HepG2 (cell line): ENCODE measurements at regions not wholly inside any gene's neighbourhood (a gene's known extent, or its start where the extent isn't known, plus 50 kb on each side); places are given as distances from the start of the nearest gene placed in this dataset.

Experiments
- ATAC-seq: fragments of 200-7000 bp; cut with Tn5 transposase; 3 replicates; pipeline ENCODE4 v1.9.1; 2020; ENCODE audit warnings: mild to moderate bottlenecking, moderate library complexity
- BruUV-seq: library from RNA; stranded (reverse); fragments of 400-500 nt; replicated peaks from 2 replicates; lab custom pipeline; 2021; lab: Mats Ljungman, UMichigan
- CTCF ChIA-PET: fragments of 300-600 bp; formaldehyde crosslinking; extraction: SDS; loops from one replicate; lab custom pipeline; 2021; ENCODE audit warnings: low total read pairs, inconsistent platforms, low intra/inter-chr PET ratio; lab: Yijun Ruan, JAX
- POLR2A ChIA-PET: fragments of 350-600 bp; sonication (Branson Sonifier 250); formaldehyde crosslinking; loops from one replicate; lab custom pipeline; 2020; ENCODE audit warnings: antibody characterized with exemption, inconsistent platforms; lab: Yijun Ruan, JAX
- DNase-seq: peaks from one replicate; pipeline ENCODE4 v3.0.0-alpha.2; 2015; ENCODE audit warnings: low spot score
- FAIRE-seq: peaks from 3 replicates; lab custom pipeline; 2011; peaks lifted over from hg19 to GRCh38; lab: Jason Lieb, UNC
- H2AFZ ChIP-seq: one replicate; pipeline ENCODE4 v1.6.1; 2011; ENCODE audit warnings: low read length, inconsistent platforms
- H3K27ac ChIP-seq: fragments of 300-600 bp; 3 replicates; pipeline ENCODE4 v1.8.0; 2011; ENCODE audit warnings: mixed run types, mild to moderate bottlenecking, mixed read lengths, low read length, inconsistent platforms; ENCODE audit not compliant: insufficient read depth; ENCODE audit errors: extremely low read length
- H3K27me3 ChIP-seq, 2 experiments: fragments of 200-600 bp in 1 of 2; 2 replicates in 1 of 2; 3 replicates in 1 of 2; pipeline versions ENCODE4 v1.6.0 to v1.8.0; 2011; ENCODE audit warnings: low read length in 2 of 2, mild to moderate bottlenecking in 2 of 2, moderate library complexity in 2 of 2, inconsistent platforms in 1 of 2; ENCODE audit not compliant: insufficient read depth in 2 of 2, control insufficient read depth in 1 of 2
- H3K36me3 ChIP-seq, 2 experiments: fragments of 200-600 bp in 1 of 2; replicated peaks in 1 of 2; 2 replicates in 1 of 2; 3 replicates in 1 of 2; pipeline versions ENCODE4 v1.5.1 to v1.8.0; 2011; ENCODE audit warnings: low read length in 2 of 2, inconsistent platforms in 1 of 2; ENCODE audit not compliant: insufficient read depth in 2 of 2, control insufficient read depth in 1 of 2
- H3K4me1 ChIP-seq: 2 replicates; pipeline ENCODE4 v1.5.1; 2012; ENCODE audit warnings: low read length, inconsistent platforms; ENCODE audit not compliant: insufficient read depth
- H3K4me2 ChIP-seq: 2 replicates; pipeline ENCODE4 v1.6.0; 2011; ENCODE audit warnings: low read depth, low read length, inconsistent platforms
- H3K4me3 ChIP-seq, 3 experiments: fragments of 200-600 bp in 1 of 3; sonication (generic), shearing (Covaris generic) in 1 of 3; replicated peaks in 1 of 3; 2 replicates each; pipeline ENCODE4 v1.5.1; 2011 to 2016; ENCODE audit warnings: low read length in 3 of 3, inconsistent platforms in 2 of 3, low read depth in 2 of 3, mild to moderate bottlenecking in 2 of 3, control low read depth in 1 of 3, mixed read lengths in 1 of 3; ENCODE audit not compliant: insufficient read depth in 1 of 3
- H3K79me2 ChIP-seq: one replicate; pipeline ENCODE4 v1.6.1; 2011; ENCODE audit warnings: low read length, inconsistent platforms; ENCODE audit not compliant: insufficient read depth
- H3K9ac ChIP-seq: 2 replicates; pipeline ENCODE4 v1.6.0; 2011; ENCODE audit warnings: mild to moderate bottlenecking, low read depth, low read length, inconsistent platforms; ENCODE audit not compliant: insufficient read depth
- H3K9me3 ChIP-seq: 2 replicates; pipeline ENCODE4 v1.5.1; 2012; ENCODE audit warnings: mild to moderate bottlenecking, low read length
- H4K20me1 ChIP-seq: 2 replicates; pipeline ENCODE4 v1.6.0; 2011; ENCODE audit warnings: inconsistent platforms, mild to moderate bottlenecking, low read length, moderate library complexity; ENCODE audit not compliant: insufficient read depth
- CAMTA2 ChIP-seq: sonication (generic); formaldehyde crosslinking; IDR thresholded peaks from 2 replicates; pipeline ENCODE4 v1.4.0; 2020; ENCODE audit warnings: mild to moderate bottlenecking, missing genetic modification reagents, borderline replicate concordance
- CENPT ChIP-seq: sonication (generic); formaldehyde crosslinking; IDR thresholded peaks from 2 replicates; pipeline ENCODE4 v1.8.0; 2022; ENCODE audit warnings: low read depth, mild to moderate bottlenecking, moderate library complexity, missing genetic modification reagents
- CSRNP2 ChIP-seq: sonication (generic); formaldehyde crosslinking; conservative IDR thresholded peaks from 2 replicates; pipeline ENCODE4 v1.8.0; 2022; ENCODE audit warnings: low read depth, missing genetic modification reagents
- FOXA1 ChIP-seq, 2 experiments: fragments of 450-650 bp in 1 of 2; sonication (generic) in 1 of 2; formaldehyde crosslinking in 1 of 2; IDR thresholded peaks; 2 replicates each; pipeline versions ENCODE4 v1.4.0 to v1.6.1; 2016 to 2020; ENCODE audit warnings: missing genetic modification reagents in 1 of 2
- KLF9 ChIP-seq: IDR thresholded peaks from 2 replicates; pipeline ENCODE4 v1.6.1; 2016; ENCODE audit warnings: low read depth
- MLLT10 ChIP-seq: sonication (generic); formaldehyde crosslinking; IDR thresholded peaks from 2 replicates; pipeline ENCODE4 v1.4.0; 2020; ENCODE audit warnings: missing genetic modification reagents
- MXD3 ChIP-seq: IDR thresholded peaks from 2 replicates; pipeline ENCODE4 v1.6.1; 2016; ENCODE audit warnings: mild to moderate bottlenecking, missing biosample characterization, missing genetic modification reagents
- NBN ChIP-seq: fragments of 450-650 bp; conservative IDR thresholded peaks from 2 replicates; pipeline ENCODE4 v1.6.1; 2017
- NCOR1 ChIP-seq: fragments of 200-600 bp; sonication (generic); IDR thresholded peaks from 2 replicates; pipeline ENCODE4 v1.7.0; 2017; ENCODE audit warnings: antibody characterized with exemption, low read length, borderline replicate concordance
- NPAS2 ChIP-seq: sonication (generic); formaldehyde crosslinking; IDR thresholded peaks from 2 replicates; pipeline ENCODE4 v1.8.0; 2022; ENCODE audit warnings: mild to moderate bottlenecking, missing genetic modification reagents, borderline replicate concordance
- TP53 ChIP-seq: sonication (generic); formaldehyde crosslinking; conservative IDR thresholded peaks from 2 replicates; pipeline ENCODE4 v1.4.0; 2020; ENCODE audit warnings: missing genetic modification reagents
- ZMYM3 ChIP-seq: sonication (generic); formaldehyde crosslinking; IDR thresholded peaks from 2 replicates; pipeline ENCODE4 v1.5.1; 2020; ENCODE audit warnings: mild to moderate bottlenecking, missing genetic modification reagents
- ZNF260 ChIP-seq: sonication (generic); formaldehyde crosslinking; IDR thresholded peaks from 2 replicates; pipeline ENCODE4 v1.4.0; 2020; ENCODE audit warnings: missing genetic modification reagents, low read depth, mild to moderate bottlenecking, borderline replicate concordance
- ZNF282 ChIP-seq: fragments of 450-650 bp; IDR thresholded peaks from 2 replicates; pipeline ENCODE4 v1.6.1; 2018; ENCODE audit not compliant: partially characterized antibody
- ZNF33B ChIP-seq: sonication (generic); formaldehyde crosslinking; IDR thresholded peaks from 2 replicates; pipeline ENCODE4 v1.5.1; 2020; ENCODE audit warnings: mild to moderate bottlenecking, missing genetic modification reagents
- ZNF431 ChIP-seq: sonication (generic); formaldehyde crosslinking; IDR thresholded peaks from 2 replicates; pipeline ENCODE4 v1.9.0; 2022; ENCODE audit warnings: missing genetic modification reagents, low read depth, mild to moderate bottlenecking, borderline replicate concordance
- ZNF589 ChIP-seq: sonication (generic); formaldehyde crosslinking; conservative IDR thresholded peaks from 2 replicates; pipeline ENCODE4 v1.8.0; 2022; ENCODE audit warnings: mild to moderate bottlenecking, moderate library complexity, missing genetic modification reagents
- ZNF639 ChIP-seq: conservative IDR thresholded peaks from 2 replicates; pipeline ENCODE4 v1.6.1; 2018; ENCODE audit warnings: missing genetic modification reagents
- ZNF850 ChIP-seq: sonication (generic); formaldehyde crosslinking; conservative IDR thresholded peaks from 2 replicates; pipeline ENCODE4 v1.9.0; 2021; ENCODE audit warnings: mild to moderate bottlenecking, missing genetic modification reagents
- WGBS: methylation state at CpG from one replicate; pipeline ENCODE4 v1.1.6; 2017; ENCODE audit warnings: low lambda C conversion rate; 5-methylcytosine and 5-hydroxymethylcytosine counted together
- in situ Hi-C: cut with HindIII; loops from 2 replicates; pipeline ENCODE4 v1.10.0; 2017; ENCODE audit warnings: low pct_unique_long_range_greater_than_20kb; ENCODE audit not compliant: extremely low pct_ligation_motif_present
- intact Hi-C: fragments of 100-400 bp; cut with micrococcal nuclease; formaldehyde crosslinking; loops from one replicate; pipeline ENCODE4 v1.10.0; 2022; ENCODE audit not compliant: unreplicated experiment

- no peaks in the 10 kb centered on the region for H4K20me1 ChIP-seq
- no peak overlapping the region for H2AFZ ChIP-seq
- BruUV-seq: no TSS peak
- H3K36me3 ChIP-seq: no peaks in the 10 kb centered on the region
- CTCF ChIA-PET: no interaction called here
- intact Hi-C loops (no loop called here), in situ Hi-C loops (no loop called here)
- no peak overlapping the region for H3K9ac ChIP-seq
- no peak for FAIRE-seq
- H3K9me3 ChIP-seq: no peaks in the 10 kb centered on the region
- H3K4me2 ChIP-seq: no peak overlapping the region
- no peak for ATAC-seq
- peaks cover 9 to 91% of the 10 kb centered on the region in 2 experiments; a peak in 4 of 5 replicates for H3K27me3 ChIP-seq
- H3K4me1 ChIP-seq: no peaks in the 10 kb centered on the region
- POLR2A ChIA-PET: no interaction called here
- H3K27ac ChIP-seq: no peak overlapping the region
- no peaks in the 10 kb centered on the region for H3K79me2 ChIP-seq
- no peak overlapping the region for H3K4me3 ChIP-seq
- DNase-seq: no peak
- WGBS: 21% methylated on average over 18 of the region's 18 CpGs
- TF ChIP-seq ZNF639 (CRISPR knock-in tag) (no peak), MXD3 (CRISPR knock-in tag) (no peak), CENPT (CRISPR knock-in tag) (no peak), NPAS2 (no peak), ZNF33B (no peak), CAMTA2 (CRISPR knock-in tag) (no peak), FOXA1 (IDR thresholded peaks at IDR 0.05) (0 out of 2 replicates have a peak, but pooled peaks have one; percentile 34), FOXA1 (CRISPR knock-in tag; IDR thresholded peaks at IDR 0.05) (no peak), NCOR1 (no peak), ZNF431 (no peak), CSRNP2 (CRISPR knock-in tag) (no peak), MLLT10 (CRISPR knock-in tag) (no peak), TP53 (no peak), ZNF850 (no peak), ZNF589 (CRISPR knock-in tag) (no peak), KLF9 (CRISPR knock-in tag) (no peak), ZNF282 (peak; percentile 77), NBN (0 out of 2 replicates have a peak, but pooled peaks have one; percentile 84), ZMYM3 (CRISPR knock-in tag) (no peak), ZNF260 (CRISPR knock-in tag) (no peak)
These were observed 396.9 kb upstream of the MYT1L start for GRCh38 chr2:2727876-2728511.
